Endothelial cell of umbilical vein (primary cell): ENCODE measurements at regions not wholly inside any gene's neighbourhood (a gene's known extent, or its start where the extent isn't known, plus 50 kb on each side); places are given as distances from the start of the nearest gene placed in this dataset.

Experiments used
- BruUV-seq: library from RNA; stranded (reverse); fragments of 400-500 nt; replicated peaks from 2 replicates; lab custom pipeline; 2021; lab: Mats Ljungman, UMichigan
- CTCF ChIA-PET: fragments of 300-600, 350-600 bp; sonication (Branson Sonifier 250); formaldehyde crosslinking; loops from one replicate; lab custom pipeline; 2021; ENCODE audit warnings: antibody characterized with exemption, inconsistent platforms; lab: Charles Lee
- POLR2A ChIA-PET: fragments of 300-600, 350-600 bp; sonication (Branson Sonifier 250); formaldehyde crosslinking; loops from one replicate; lab custom pipeline; 2021; ENCODE audit warnings: antibody characterized with exemption, inconsistent platforms; lab: Charles Lee
- DNase-seq: peaks from one replicate; pipeline ENCODE4 v3.0.0-alpha.2; 2011; ENCODE audit warnings: low read depth, low spot score
- FAIRE-seq: peaks from 2 replicates; lab custom pipeline; 2011; peaks lifted over from hg19 to GRCh38; lab: Jason Lieb, UNC
- H2AFZ ChIP-seq: 2 replicates; pipeline ENCODE4 v1.6.0; 2012; ENCODE audit warnings: low read depth, low read length, control low read depth, inconsistent platforms
- H3K27ac ChIP-seq: 2 replicates; pipeline ENCODE4 v1.5.1; 2011; ENCODE audit warnings: low read depth, mild to moderate bottlenecking, control low read depth, low read length, moderate library complexity; ENCODE audit not compliant: insufficient read depth
- H3K27me3 ChIP-seq, 2 experiments: 2 replicates each; pipeline versions ENCODE4 v1.6.0 to v1.6.1; 2011; ENCODE audit warnings: low read length in 2 of 2, mixed read lengths in 1 of 2; ENCODE audit not compliant: control insufficient read depth in 2 of 2, insufficient read depth in 2 of 2
- H3K36me3 ChIP-seq, 2 experiments: 2 replicates in 1 of 2; 3 replicates in 1 of 2; pipeline ENCODE4 v1.5.1; 2011; ENCODE audit warnings: low read length in 2 of 2, mild to moderate bottlenecking in 1 of 2, moderate library complexity in 1 of 2; ENCODE audit not compliant: control insufficient read depth in 2 of 2, insufficient read depth in 2 of 2; ENCODE audit errors: extremely low read depth in 1 of 2
- H3K4me1 ChIP-seq: 3 replicates; pipeline ENCODE4 v1.5.1; 2011; ENCODE audit warnings: mild to moderate bottlenecking, low read length; ENCODE audit not compliant: control insufficient read depth, insufficient read depth; ENCODE audit errors: extremely low read depth
- H3K4me2 ChIP-seq: 2 replicates; pipeline ENCODE4 v1.6.1; 2011; ENCODE audit warnings: low read length, control low read depth, mixed read lengths; ENCODE audit not compliant: insufficient read depth
- H3K4me3 ChIP-seq, 3 experiments: fragments of 200-600 bp in 1 of 3; sonication (generic), shearing (Covaris generic) in 1 of 3; replicated peaks in 1 of 3; 2 replicates each; pipeline ENCODE4 v1.5.1; 2011 to 2016; ENCODE audit warnings: control low read depth in 3 of 3, low read length in 3 of 3, mild to moderate bottlenecking in 2 of 3, inconsistent platforms in 1 of 3, low read depth in 1 of 3, moderate library complexity in 1 of 3; ENCODE audit not compliant: insufficient read depth in 1 of 3
- H3K79me2 ChIP-seq: 2 replicates; pipeline ENCODE4 v1.6.0; 2012; ENCODE audit warnings: low read length, inconsistent platforms; ENCODE audit not compliant: control insufficient read depth, insufficient read depth
- H3K9ac ChIP-seq: replicated peaks from 2 replicates; pipeline ENCODE3; 2011; ENCODE audit warnings: low read length, control low read depth; ENCODE audit not compliant: insufficient read depth; ENCODE audit errors: extremely low read depth
- H3K9me1 ChIP-seq: replicated peaks from 3 replicates; pipeline ENCODE4 v1.6.0; 2011; ENCODE audit warnings: mild to moderate bottlenecking, low read length; ENCODE audit not compliant: control insufficient read depth, insufficient read depth; ENCODE audit errors: extremely low read depth
- H3K9me3 ChIP-seq: replicated peaks from 2 replicates; pipeline ENCODE4 v1.5.1; 2012; ENCODE audit warnings: low read length, inconsistent platforms; ENCODE audit not compliant: control insufficient read depth, insufficient read depth
- H4K20me1 ChIP-seq: replicated peaks from 2 replicates; pipeline ENCODE3; 2011; ENCODE audit warnings: mild to moderate bottlenecking, low read length; ENCODE audit not compliant: control insufficient read depth, insufficient read depth; ENCODE audit errors: extremely low read depth
- EZH2 ChIP-seq: IDR thresholded peaks from 2 replicates; pipeline ENCODE4 v1.6.1; 2012; ENCODE audit warnings: borderline replicate concordance, low read depth, mild to moderate bottlenecking, moderate library complexity, low read length, inconsistent platforms; ENCODE audit not compliant: severe bottlenecking
- FOS ChIP-seq: IDR thresholded peaks from 2 replicates; pipeline ENCODE4 v1.6.1; 2011; ENCODE audit warnings: mild to moderate bottlenecking, low read length, moderate library complexity, borderline replicate concordance; ENCODE audit not compliant: insufficient read depth
- GATA2 ChIP-seq: IDR thresholded peaks from 2 replicates; pipeline ENCODE4 v1.7.0; 2011; ENCODE audit warnings: low read depth, mild to moderate bottlenecking, moderate library complexity, mixed read lengths, low read length; ENCODE audit not compliant: insufficient read length, insufficient read depth
- JUN ChIP-seq: IDR thresholded peaks from 2 replicates; pipeline ENCODE4 v1.6.1; 2011; ENCODE audit warnings: borderline replicate concordance, low read depth; ENCODE audit not compliant: insufficient read length, insufficient read depth
- MYC ChIP-seq: IDR thresholded peaks from one replicate; pipeline ENCODE4 v1.6.1; 2011; ENCODE audit warnings: mild to moderate bottlenecking, low read depth, low read length
- POLR2A ChIP-seq: IDR thresholded peaks from 2 replicates; pipeline ENCODE4 v1.6.1; 2012; ENCODE audit warnings: low read depth, mild to moderate bottlenecking, control low read depth, low read length
- POLR2AphosphoS5 ChIP-seq: IDR thresholded peaks from 2 replicates; pipeline ENCODE4 v1.6.1; 2012; ENCODE audit warnings: low read depth, mild to moderate bottlenecking, control low read depth, low read length, moderate library complexity; ENCODE audit not compliant: insufficient read depth
- dilution Hi-C: fragments of 300-500 bp; cut with MboI; formaldehyde crosslinking; loops from one replicate; pipeline ENCODE4 v1.15.0; 2019; ENCODE audit warnings: low sequenced_read_pairs; ENCODE audit not compliant: extremely low pct_ligation_motif_present
- intact Hi-C: fragments of 100-400 bp; cut with micrococcal nuclease; formaldehyde crosslinking; loops from one replicate; pipeline ENCODE4 v1.10.0; 2022
- TF ChIP-seq, protein P1 (sequence below): IDR thresholded peaks from 2 replicates; pipeline ENCODE4 v1.6.1; 2011; ENCODE audit not compliant: insufficient read depth, insufficient read length
- TF ChIP-seq, protein P2 (sequence below), 2 donors: IDR thresholded peaks; 1 replicate in 1 of 2; 2 replicates in 1 of 2; pipeline ENCODE4 v1.5.1; 2011; ENCODE audit warnings: low read length in 2 of 2, mild to moderate bottlenecking in 2 of 2, moderate library complexity in 2 of 2, control low read depth in 1 of 2, inconsistent platforms in 1 of 2, low read depth in 1 of 2; ENCODE audit not compliant: insufficient read depth in 1 of 2; ENCODE audit errors: extremely low read depth in 1 of 2

DNA sequence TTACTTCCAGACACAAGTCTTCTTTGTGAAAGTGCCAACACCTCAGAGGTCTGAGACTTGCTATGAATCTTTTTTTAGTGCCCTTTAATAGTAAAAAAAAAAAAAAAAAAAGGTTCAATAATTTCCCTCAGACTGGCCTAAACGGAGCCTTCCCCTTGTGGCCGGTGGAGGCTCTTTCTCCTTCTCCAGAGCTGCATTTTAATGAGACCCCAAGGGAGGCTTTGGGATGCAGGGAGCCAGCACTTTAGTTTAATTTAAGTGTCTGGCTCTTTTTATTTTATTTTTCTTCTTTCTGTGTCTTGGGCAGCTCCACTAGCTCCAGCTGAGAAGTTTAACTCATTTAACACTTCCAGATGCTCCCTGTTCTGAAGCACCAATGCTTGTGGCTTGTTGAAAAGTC is 67.8 kb upstream of the MAPK4 start:
- Histone ChIP-seq H3K36me3 (no peaks in the 10 kb centered on the region), H3K79me2 (no peaks in the 10 kb centered on the region), H4K20me1 (no peaks in the 10 kb centered on the region), H3K27me3 (no peaks in the 10 kb centered on the region), H2AFZ (no peak overlapping the region), H3K4me1 (no peaks in the 10 kb centered on the region), H3K9ac (no peak overlapping the region), H3K4me3 (no peak overlapping the region), H3K27ac (no peak overlapping the region), H3K9me1 (no peaks in the 10 kb centered on the region), H3K4me2 (no peak overlapping the region), H3K9me3 (no peaks in the 10 kb centered on the region)
- FAIRE-seq (no peak), DNase-seq (no peak)
- dilution Hi-C loops, result no loop called here
- intact Hi-C loops, result no loop called here
- no peak for TF ChIP-seq FOS
- no peak for TF ChIP-seq POLR2A
- TF ChIP-seq MYC, result no peak
- TF ChIP-seq, protein P1, sequence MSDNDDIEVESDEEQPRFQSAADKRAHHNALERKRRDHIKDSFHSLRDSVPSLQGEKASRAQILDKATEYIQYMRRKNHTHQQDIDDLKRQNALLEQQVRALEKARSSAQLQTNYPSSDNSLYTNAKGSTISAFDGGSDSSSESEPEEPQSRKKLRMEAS, result no peak
- no peak for TF ChIP-seq GATA2
- TF ChIP-seq JUN, result no peak
- no peak for TF ChIP-seq POLR2AphosphoS5
- TF ChIP-seq, protein P2, sequence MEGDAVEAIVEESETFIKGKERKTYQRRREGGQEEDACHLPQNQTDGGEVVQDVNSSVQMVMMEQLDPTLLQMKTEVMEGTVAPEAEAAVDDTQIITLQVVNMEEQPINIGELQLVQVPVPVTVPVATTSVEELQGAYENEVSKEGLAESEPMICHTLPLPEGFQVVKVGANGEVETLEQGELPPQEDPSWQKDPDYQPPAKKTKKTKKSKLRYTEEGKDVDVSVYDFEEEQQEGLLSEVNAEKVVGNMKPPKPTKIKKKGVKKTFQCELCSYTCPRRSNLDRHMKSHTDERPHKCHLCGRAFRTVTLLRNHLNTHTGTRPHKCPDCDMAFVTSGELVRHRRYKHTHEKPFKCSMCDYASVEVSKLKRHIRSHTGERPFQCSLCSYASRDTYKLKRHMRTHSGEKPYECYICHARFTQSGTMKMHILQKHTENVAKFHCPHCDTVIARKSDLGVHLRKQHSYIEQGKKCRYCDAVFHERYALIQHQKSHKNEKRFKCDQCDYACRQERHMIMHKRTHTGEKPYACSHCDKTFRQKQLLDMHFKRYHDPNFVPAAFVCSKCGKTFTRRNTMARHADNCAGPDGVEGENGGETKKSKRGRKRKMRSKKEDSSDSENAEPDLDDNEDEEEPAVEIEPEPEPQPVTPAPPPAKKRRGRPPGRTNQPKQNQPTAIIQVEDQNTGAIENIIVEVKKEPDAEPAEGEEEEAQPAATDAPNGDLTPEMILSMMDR (IDR thresholded peaks at IDR 0.05; ENCODE audit: extremely low read depth in 1 of 2, insufficient read depth in 1 of 2, low read depth in 1 of 2, low read length in 2 of 2), result no peak
- TF ChIP-seq EZH2, result no peak
- CTCF ChIA-PET, result interaction anchor here (0.7 kb wide), 1 partner anchor 265 kb away, joined by 5 read pairs; no protein-coding TSS in a partner anchor
- POLR2A ChIA-PET, result interaction anchor here (0.7 kb wide), 1 partner anchor 208 kb away, joined by 6 read pairs; no protein-coding TSS in a partner anchor
- BruUV-seq, result no TSS peak
